GM23248 (cell line): ENCODE measurements at regions not wholly inside any gene's neighbourhood (a gene's known extent, or its start where the extent isn't known, plus 50 kb on each side); places are given as distances from the start of the nearest gene placed in this dataset.

ENCODE experiments used
- EZH2 ChIP-seq: fragments of 200-600 bp; sonication (generic); IDR thresholded peaks from 2 replicates; pipeline ENCODE4 v1.6.1; 2018; ENCODE audit warnings: antibody characterized with exemption, mild to moderate bottlenecking; ENCODE audit not compliant: insufficient read depth, poor library complexity, severe bottlenecking
- EZH2phosphoT487 ChIP-seq: fragments of 200-600 bp; sonication (generic); IDR thresholded peaks from 2 replicates; pipeline ENCODE4 v1.6.1; 2018; ENCODE audit warnings: antibody characterized with exemption, moderate library complexity, mild to moderate bottlenecking, low read depth; ENCODE audit not compliant: insufficient read depth

DNA sequence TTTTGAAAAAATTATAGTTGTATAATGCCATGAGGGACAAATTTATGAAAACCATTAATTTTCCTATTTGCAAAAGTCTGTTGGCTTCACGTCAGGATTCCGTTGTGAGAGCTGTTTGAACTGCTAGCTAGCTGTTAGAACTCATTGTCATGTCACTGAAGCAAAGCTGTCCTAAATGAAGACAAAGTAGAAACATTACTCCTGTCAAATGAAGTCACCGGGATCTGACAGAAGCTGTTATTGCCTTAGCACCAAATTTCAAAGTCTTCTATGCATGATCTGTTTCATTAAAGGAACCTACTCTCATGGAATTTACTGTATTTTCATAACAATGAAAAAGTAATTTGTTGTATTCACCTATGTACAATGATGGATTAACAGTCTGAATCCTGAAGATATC lies 479.8 kb downstream of the PLOD2 start:
- TF ChIP-seq EZH2phosphoT487 = no peak
- no peak for TF ChIP-seq EZH2
